Endothelial cell of umbilical vein (primary cell): ENCODE measurements at regions not wholly inside any gene's neighbourhood (a gene's known extent, or its start where the extent isn't known, plus 50 kb on each side); places are given as distances from the start of the nearest gene placed in this dataset.

Experiments
- BruUV-seq: library from RNA; stranded (reverse); fragments of 400-500 nt; replicated peaks from 2 replicates; lab custom pipeline; 2021; lab: Mats Ljungman, UMichigan
- CTCF ChIA-PET: fragments of 300-600, 350-600 bp; sonication (Branson Sonifier 250); formaldehyde crosslinking; loops from one replicate; lab custom pipeline; 2021; ENCODE audit warnings: antibody characterized with exemption, inconsistent platforms; lab: Charles Lee
- POLR2A ChIA-PET: fragments of 300-600, 350-600 bp; sonication (Branson Sonifier 250); formaldehyde crosslinking; loops from one replicate; lab custom pipeline; 2021; ENCODE audit warnings: antibody characterized with exemption, inconsistent platforms; lab: Charles Lee
- DNase-seq: peaks from one replicate; pipeline ENCODE4 v3.0.0-alpha.2; 2011; ENCODE audit warnings: low read depth, low spot score
- FAIRE-seq: peaks from 2 replicates; lab custom pipeline; 2011; peaks lifted over from hg19 to GRCh38; lab: Jason Lieb, UNC
- H2AFZ ChIP-seq: 2 replicates; pipeline ENCODE4 v1.6.0; 2012; ENCODE audit warnings: low read depth, low read length, control low read depth, inconsistent platforms
- H3K27ac ChIP-seq: 2 replicates; pipeline ENCODE4 v1.5.1; 2011; ENCODE audit warnings: low read depth, mild to moderate bottlenecking, control low read depth, low read length, moderate library complexity; ENCODE audit not compliant: insufficient read depth
- H3K27me3 ChIP-seq, 2 experiments: 2 replicates each; pipeline versions ENCODE4 v1.6.0 to v1.6.1; 2011; ENCODE audit warnings: low read length in 2 of 2, mixed read lengths in 1 of 2; ENCODE audit not compliant: control insufficient read depth in 2 of 2, insufficient read depth in 2 of 2
- H3K36me3 ChIP-seq, 2 experiments: 2 replicates in 1 of 2; 3 replicates in 1 of 2; pipeline ENCODE4 v1.5.1; 2011; ENCODE audit warnings: low read length in 2 of 2, mild to moderate bottlenecking in 1 of 2, moderate library complexity in 1 of 2; ENCODE audit not compliant: control insufficient read depth in 2 of 2, insufficient read depth in 2 of 2; ENCODE audit errors: extremely low read depth in 1 of 2
- H3K4me1 ChIP-seq: 3 replicates; pipeline ENCODE4 v1.5.1; 2011; ENCODE audit warnings: mild to moderate bottlenecking, low read length; ENCODE audit not compliant: control insufficient read depth, insufficient read depth; ENCODE audit errors: extremely low read depth
- H3K4me2 ChIP-seq: 2 replicates; pipeline ENCODE4 v1.6.1; 2011; ENCODE audit warnings: low read length, control low read depth, mixed read lengths; ENCODE audit not compliant: insufficient read depth
- H3K4me3 ChIP-seq, 3 experiments: fragments of 200-600 bp in 1 of 3; sonication (generic), shearing (Covaris generic) in 1 of 3; replicated peaks in 1 of 3; 2 replicates each; pipeline ENCODE4 v1.5.1; 2011 to 2016; ENCODE audit warnings: control low read depth in 3 of 3, low read length in 3 of 3, mild to moderate bottlenecking in 2 of 3, inconsistent platforms in 1 of 3, low read depth in 1 of 3, moderate library complexity in 1 of 3; ENCODE audit not compliant: insufficient read depth in 1 of 3
- H3K79me2 ChIP-seq: 2 replicates; pipeline ENCODE4 v1.6.0; 2012; ENCODE audit warnings: low read length, inconsistent platforms; ENCODE audit not compliant: control insufficient read depth, insufficient read depth
- H3K9ac ChIP-seq: replicated peaks from 2 replicates; pipeline ENCODE3; 2011; ENCODE audit warnings: low read length, control low read depth; ENCODE audit not compliant: insufficient read depth; ENCODE audit errors: extremely low read depth
- H3K9me1 ChIP-seq: replicated peaks from 3 replicates; pipeline ENCODE4 v1.6.0; 2011; ENCODE audit warnings: mild to moderate bottlenecking, low read length; ENCODE audit not compliant: control insufficient read depth, insufficient read depth; ENCODE audit errors: extremely low read depth
- H3K9me3 ChIP-seq: replicated peaks from 2 replicates; pipeline ENCODE4 v1.5.1; 2012; ENCODE audit warnings: low read length, inconsistent platforms; ENCODE audit not compliant: control insufficient read depth, insufficient read depth
- H4K20me1 ChIP-seq: replicated peaks from 2 replicates; pipeline ENCODE3; 2011; ENCODE audit warnings: mild to moderate bottlenecking, low read length; ENCODE audit not compliant: control insufficient read depth, insufficient read depth; ENCODE audit errors: extremely low read depth
- JUN ChIP-seq: IDR thresholded peaks from 2 replicates; pipeline ENCODE4 v1.6.1; 2011; ENCODE audit warnings: borderline replicate concordance, low read depth; ENCODE audit not compliant: insufficient read length, insufficient read depth
- POLR2AphosphoS5 ChIP-seq: IDR thresholded peaks from 2 replicates; pipeline ENCODE4 v1.6.1; 2012; ENCODE audit warnings: low read depth, mild to moderate bottlenecking, control low read depth, low read length, moderate library complexity; ENCODE audit not compliant: insufficient read depth
- dilution Hi-C: fragments of 300-500 bp; cut with MboI; formaldehyde crosslinking; loops from one replicate; pipeline ENCODE4 v1.15.0; 2019; ENCODE audit warnings: low sequenced_read_pairs; ENCODE audit not compliant: extremely low pct_ligation_motif_present
- intact Hi-C: fragments of 100-400 bp; cut with micrococcal nuclease; formaldehyde crosslinking; loops from one replicate; pipeline ENCODE4 v1.10.0; 2022
- TF ChIP-seq, protein P1 (sequence below), 2 donors: IDR thresholded peaks; 1 replicate in 1 of 2; 2 replicates in 1 of 2; pipeline ENCODE4 v1.5.1; 2011; ENCODE audit warnings: low read length in 2 of 2, mild to moderate bottlenecking in 2 of 2, moderate library complexity in 2 of 2, control low read depth in 1 of 2, inconsistent platforms in 1 of 2, low read depth in 1 of 2; ENCODE audit not compliant: insufficient read depth in 1 of 2; ENCODE audit errors: extremely low read depth in 1 of 2

DNA sequence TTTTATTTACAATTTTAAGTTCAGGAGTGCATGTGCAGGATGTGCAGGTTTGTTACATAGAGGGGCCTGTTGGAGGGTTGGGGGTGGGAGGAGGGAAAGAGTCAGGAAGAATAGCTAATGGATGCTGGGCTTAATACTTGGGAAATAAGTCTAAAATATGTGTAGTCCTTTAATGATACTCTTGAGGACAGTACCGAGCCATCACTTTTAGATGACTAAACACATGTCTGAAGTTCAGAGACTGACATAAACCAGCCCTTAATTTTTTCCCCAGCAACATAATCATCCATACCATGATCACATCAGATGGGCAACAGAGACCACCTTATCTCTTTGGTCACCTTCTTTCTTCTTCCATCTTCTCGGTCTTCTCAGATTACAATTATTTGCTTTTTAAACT lies 189.1 kb upstream of the COL3A1 start:
- POLR2A ChIA-PET, result no interaction called here
- Histone ChIP-seq H3K4me1 (peaks cover 26% of the 10 kb centered on the region), H3K79me2 (no peaks in the 10 kb centered on the region), H3K27ac (no peak overlapping the region), H3K9me1 (no peaks in the 10 kb centered on the region), H3K9ac (no peak overlapping the region), H3K27me3 (no peaks in the 10 kb centered on the region), H4K20me1 (no peaks in the 10 kb centered on the region), H3K36me3 (no peaks in the 10 kb centered on the region), H3K9me3 (no peaks in the 10 kb centered on the region), H3K4me3 (no peak overlapping the region), H2AFZ (no peak overlapping the region), H3K4me2 (no peak overlapping the region)
- TF ChIP-seq POLR2AphosphoS5 (no peak), JUN (no peak)
- TF ChIP-seq, protein P1, sequence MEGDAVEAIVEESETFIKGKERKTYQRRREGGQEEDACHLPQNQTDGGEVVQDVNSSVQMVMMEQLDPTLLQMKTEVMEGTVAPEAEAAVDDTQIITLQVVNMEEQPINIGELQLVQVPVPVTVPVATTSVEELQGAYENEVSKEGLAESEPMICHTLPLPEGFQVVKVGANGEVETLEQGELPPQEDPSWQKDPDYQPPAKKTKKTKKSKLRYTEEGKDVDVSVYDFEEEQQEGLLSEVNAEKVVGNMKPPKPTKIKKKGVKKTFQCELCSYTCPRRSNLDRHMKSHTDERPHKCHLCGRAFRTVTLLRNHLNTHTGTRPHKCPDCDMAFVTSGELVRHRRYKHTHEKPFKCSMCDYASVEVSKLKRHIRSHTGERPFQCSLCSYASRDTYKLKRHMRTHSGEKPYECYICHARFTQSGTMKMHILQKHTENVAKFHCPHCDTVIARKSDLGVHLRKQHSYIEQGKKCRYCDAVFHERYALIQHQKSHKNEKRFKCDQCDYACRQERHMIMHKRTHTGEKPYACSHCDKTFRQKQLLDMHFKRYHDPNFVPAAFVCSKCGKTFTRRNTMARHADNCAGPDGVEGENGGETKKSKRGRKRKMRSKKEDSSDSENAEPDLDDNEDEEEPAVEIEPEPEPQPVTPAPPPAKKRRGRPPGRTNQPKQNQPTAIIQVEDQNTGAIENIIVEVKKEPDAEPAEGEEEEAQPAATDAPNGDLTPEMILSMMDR (IDR thresholded peaks at IDR 0.05; ENCODE audit: extremely low read depth in 1 of 2, insufficient read depth in 1 of 2, low read depth in 1 of 2, low read length in 2 of 2), result no peak
- DNase-seq (no peak), FAIRE-seq (no peak)
- no TSS peak for BruUV-seq
- CTCF ChIA-PET, result no interaction called here
- intact Hi-C loops, result no loop called here
- dilution Hi-C loops, result no loop called here

DNA sequence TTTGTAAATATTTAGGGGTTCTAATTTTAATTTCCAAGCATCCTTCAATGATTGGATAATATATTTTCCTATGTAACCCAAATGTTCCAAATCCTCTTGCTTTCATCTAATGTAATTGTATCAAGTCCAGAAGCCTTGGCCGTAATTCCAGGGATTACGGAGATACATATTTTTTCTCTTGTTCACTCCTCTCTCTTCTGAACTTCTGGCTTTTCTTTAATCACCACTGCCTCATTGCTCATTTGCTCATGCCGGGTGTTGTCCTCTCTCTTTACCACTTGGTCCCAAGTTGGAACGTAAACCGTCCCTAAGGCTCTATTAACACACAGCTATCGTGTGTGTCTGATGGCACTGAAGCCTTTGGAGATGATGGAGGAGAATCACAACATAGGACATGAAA lies 188.7 kb upstream of the COL3A1 start:
- no peak overlapping the region for H3K9ac ChIP-seq
- H3K27me3 ChIP-seq, result no peaks in the 10 kb centered on the region
- no peak overlapping the region for H3K4me3 ChIP-seq
- H3K27ac ChIP-seq, result no peak overlapping the region
- H4K20me1 ChIP-seq, result no peaks in the 10 kb centered on the region
- no peak overlapping the region for H2AFZ ChIP-seq
- H3K36me3 ChIP-seq, result no peaks in the 10 kb centered on the region
- H3K4me1 ChIP-seq, result peaks cover 26% of the 10 kb centered on the region
- no TSS peak for BruUV-seq
- no peaks in the 10 kb centered on the region for H3K9me1 ChIP-seq
- dilution Hi-C loops (no loop called here), intact Hi-C loops (no loop called here)
- ChIA-PET CTCF (no interaction called here), POLR2A (no interaction called here)
- no peaks in the 10 kb centered on the region for H3K79me2 ChIP-seq
- DNase-seq (no peak), FAIRE-seq (no peak)
- H3K4me2 ChIP-seq, result no peak overlapping the region
- no peaks in the 10 kb centered on the region for H3K9me3 ChIP-seq
- no peak for TF ChIP-seq JUN
